Endothelial cell of umbilical vein (primary cell): ENCODE measurements at regions not wholly inside any gene's neighbourhood (a gene's known extent, or its start where the extent isn't known, plus 50 kb on each side); places are given as distances from the start of the nearest gene placed in this dataset.

Experiments
- CTCF ChIP-seq, 2 donors: IDR thresholded peaks; 1 replicate in 1 of 2; 2 replicates in 1 of 2; pipeline ENCODE4 v1.5.1; 2011; ENCODE audit warnings: low read length in 2 of 2, mild to moderate bottlenecking in 2 of 2, moderate library complexity in 2 of 2, control low read depth in 1 of 2, inconsistent platforms in 1 of 2, low read depth in 1 of 2; ENCODE audit not compliant: insufficient read depth in 1 of 2; ENCODE audit errors: extremely low read depth in 1 of 2
- POLR2A ChIP-seq: IDR thresholded peaks from 2 replicates; pipeline ENCODE4 v1.6.1; 2012; ENCODE audit warnings: low read depth, mild to moderate bottlenecking, control low read depth, low read length

GRCh38 chr1:88188038-88188437 lies 496.0 kb upstream of the PKN2 start:
- no peak for TF ChIP-seq CTCF (IDR thresholded peaks at IDR 0.05; ENCODE audit: extremely low read depth in 1 of 2, insufficient read depth in 1 of 2, low read depth in 1 of 2, low read length in 2 of 2)
- TF ChIP-seq POLR2A: no peak
